GM10266 (cell line): ENCODE measurements at regions not wholly inside any gene's neighbourhood (a gene's known extent, or its start where the extent isn't known, plus 50 kb on each side); places are given as distances from the start of the nearest gene placed in this dataset.

Source experiments
- DNase-seq: peaks from one replicate; pipeline ENCODE4 v3.0.0; 2012; ENCODE audit errors: extremely low spot score
- TF ChIP-seq, protein P1 (sequence below): IDR thresholded peaks from 2 replicates; pipeline ENCODE4 v1.5.1; 2012; ENCODE audit warnings: mild to moderate bottlenecking, low read depth; ENCODE audit not compliant: control insufficient read depth, insufficient read depth; ENCODE audit errors: missing control alignments

DNA sequence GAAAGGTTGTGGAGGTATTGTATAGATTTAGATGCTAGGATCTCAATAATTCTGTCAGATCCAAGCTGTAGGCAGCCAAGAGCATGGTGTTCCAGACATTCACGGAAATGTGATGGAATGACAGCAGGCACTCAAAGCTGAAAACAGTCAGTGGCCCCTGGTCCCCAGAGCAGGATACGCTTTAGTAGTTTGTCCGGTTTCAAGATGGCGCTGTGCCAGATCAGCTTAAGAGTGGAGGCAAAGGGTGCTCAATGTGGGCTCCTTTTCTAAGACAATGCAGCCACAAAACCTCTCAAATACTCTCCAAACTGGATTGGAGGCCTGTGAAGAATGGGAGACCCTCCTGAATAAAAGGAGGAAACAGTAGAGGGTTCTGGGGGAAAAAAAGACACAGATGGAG, 291.2 kb upstream of the HS3ST1 start:
- no peak for DNase-seq

DNA sequence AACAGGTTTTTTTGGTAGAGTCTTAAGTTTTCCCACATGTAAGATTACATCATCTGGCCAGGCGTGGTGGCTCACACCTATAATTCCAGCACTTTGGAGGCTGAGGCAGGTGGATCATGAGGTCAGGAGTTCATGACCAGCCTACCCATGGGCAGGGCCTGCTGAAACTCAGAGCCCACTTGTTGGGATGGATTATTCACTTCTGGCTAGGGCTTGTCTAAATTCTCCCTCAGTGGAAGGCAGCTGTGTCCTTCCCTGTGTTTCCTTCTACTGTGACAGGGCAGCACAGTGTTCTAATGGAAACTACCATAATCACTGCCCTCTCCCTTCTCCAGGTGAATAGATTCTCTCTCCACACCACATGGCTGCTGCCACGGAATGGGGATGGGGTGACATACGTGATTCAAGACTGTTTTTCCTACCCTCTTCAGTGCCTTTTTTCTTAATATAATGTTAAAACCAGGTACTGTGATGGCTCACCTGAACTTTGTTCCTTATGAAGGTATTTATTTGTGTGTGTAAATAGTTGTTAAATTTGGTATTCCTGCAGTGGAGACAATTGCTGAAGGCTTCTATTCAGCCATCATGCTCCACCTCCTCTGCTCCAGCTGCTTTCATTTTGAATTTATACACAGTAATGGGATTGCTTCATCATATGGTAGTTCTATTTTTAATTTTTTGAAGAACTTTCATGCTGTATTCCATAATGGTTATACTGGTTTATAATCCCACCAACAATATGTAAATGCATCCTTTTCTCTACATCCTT, 287.2 kb upstream of the HS3ST1 start:
- TF ChIP-seq, protein P1, sequence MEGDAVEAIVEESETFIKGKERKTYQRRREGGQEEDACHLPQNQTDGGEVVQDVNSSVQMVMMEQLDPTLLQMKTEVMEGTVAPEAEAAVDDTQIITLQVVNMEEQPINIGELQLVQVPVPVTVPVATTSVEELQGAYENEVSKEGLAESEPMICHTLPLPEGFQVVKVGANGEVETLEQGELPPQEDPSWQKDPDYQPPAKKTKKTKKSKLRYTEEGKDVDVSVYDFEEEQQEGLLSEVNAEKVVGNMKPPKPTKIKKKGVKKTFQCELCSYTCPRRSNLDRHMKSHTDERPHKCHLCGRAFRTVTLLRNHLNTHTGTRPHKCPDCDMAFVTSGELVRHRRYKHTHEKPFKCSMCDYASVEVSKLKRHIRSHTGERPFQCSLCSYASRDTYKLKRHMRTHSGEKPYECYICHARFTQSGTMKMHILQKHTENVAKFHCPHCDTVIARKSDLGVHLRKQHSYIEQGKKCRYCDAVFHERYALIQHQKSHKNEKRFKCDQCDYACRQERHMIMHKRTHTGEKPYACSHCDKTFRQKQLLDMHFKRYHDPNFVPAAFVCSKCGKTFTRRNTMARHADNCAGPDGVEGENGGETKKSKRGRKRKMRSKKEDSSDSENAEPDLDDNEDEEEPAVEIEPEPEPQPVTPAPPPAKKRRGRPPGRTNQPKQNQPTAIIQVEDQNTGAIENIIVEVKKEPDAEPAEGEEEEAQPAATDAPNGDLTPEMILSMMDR: no peak
- DNase-seq: no peak

More for the DNA sequence above, 291.2 kb upstream of the HS3ST1 start:
- TF ChIP-seq, protein P1: no peak

DNA sequence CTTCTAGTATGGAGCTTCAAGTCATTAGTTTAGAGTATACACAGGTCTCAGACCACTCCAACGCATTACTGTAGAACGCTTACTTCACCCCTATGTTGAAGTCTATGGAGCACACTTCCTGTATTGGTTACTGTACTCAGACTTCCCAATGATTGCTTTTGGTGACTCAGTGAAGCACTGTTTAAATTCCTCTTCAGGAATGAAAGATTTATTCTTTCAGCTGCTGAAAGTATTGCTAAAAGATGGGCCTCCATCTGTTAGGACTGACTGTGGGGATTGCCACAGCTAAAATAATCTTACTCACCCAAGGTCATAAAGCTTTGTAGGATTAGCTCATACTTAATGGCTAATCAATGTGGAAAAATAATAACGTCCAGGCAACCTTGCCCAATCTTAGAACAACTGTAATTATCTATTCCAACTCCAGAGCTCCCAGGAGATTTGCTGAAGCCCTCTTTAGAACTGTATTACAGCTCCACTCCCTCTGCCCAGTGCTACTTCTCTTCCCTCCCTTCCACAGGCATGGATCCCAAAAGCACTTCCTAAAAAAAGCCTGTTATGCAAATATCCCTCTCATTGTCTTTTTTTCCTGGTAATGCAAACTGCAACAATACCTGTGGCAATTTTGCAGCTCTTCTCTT, 281.9 kb upstream of the HS3ST1 start:
- DNase-seq: no peak
- TF ChIP-seq, protein P1: no peak

- TF ChIP-seq, protein P1: no peak
- DNase-seq: no peak
Measured at GRCh38 chr4:11704186-11704830, 275.6 kb upstream of the HS3ST1 start.

DNA sequence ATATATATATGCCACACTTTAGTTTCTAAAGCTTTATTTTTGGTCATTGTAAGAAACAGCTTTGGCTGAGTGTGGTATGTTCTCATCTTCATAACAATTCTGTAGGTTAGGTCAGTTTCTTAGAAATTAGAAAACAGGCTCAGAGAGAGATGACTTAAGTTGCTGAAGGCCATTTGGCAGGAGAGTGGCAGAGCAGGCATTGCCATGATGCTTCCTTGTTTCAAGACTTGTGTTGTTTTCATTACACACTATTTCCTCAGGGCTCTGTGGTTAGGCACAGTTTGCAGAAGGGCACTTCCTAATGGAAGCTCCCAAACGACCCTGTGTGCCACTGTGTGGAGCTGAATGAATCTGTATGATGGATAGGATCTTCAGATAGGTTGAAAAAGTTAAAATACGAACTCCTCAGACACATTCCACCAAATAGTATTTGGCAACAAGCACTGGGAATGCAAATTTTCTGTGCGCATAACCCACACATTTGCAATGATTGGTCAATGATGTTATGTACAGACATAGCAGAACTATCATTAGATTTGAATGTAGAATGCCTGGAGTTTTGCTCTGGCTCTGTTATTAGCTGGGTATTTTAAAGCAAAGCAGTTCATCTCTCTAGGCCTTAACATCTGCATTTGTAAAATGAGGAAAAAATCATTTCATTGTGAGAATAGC, 274.3 kb upstream of the HS3ST1 start:
- no peak for DNase-seq
- TF ChIP-seq, protein P1: no peak

DNA sequence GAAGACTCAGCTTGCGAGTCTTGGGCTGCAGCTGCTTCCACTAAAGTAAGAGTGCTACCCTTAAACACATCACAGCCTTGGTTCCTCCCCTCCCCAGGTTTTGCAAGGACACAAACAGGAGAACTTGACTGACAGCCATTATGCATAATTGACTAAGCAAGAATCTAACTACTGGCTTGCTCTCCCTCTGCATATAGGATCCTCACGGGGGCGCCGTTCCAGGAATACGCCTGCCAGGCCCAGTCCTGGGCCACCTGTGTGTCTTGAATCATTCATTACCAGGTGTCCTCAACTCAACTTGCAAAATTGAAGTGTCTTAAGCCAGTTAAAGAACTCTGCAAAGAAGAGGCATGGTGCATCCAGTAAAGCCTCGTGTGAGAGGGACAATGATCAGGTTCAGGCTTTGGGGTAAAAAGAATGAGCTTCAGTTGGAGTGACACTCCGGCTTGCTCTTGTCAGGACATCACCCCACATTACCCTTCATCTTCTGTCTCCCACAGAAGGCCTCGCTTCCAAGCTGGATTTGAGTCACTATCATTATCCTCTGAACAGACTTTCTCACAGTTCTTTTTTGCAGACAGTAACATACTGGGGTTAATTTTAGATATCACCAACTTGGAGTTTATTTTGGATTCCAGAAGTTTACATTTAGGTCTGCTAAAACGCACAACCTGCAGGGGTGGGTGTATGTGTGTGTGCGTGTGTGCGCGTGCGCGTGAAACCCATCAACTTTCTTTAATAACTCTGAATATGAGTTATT, 273.5 kb upstream of the HS3ST1 start:
- DNase-seq: no peak
- TF ChIP-seq, protein P1: no peak
